NCI-H2171 (cell line): ENCODE measurements at regions not wholly inside any gene's neighbourhood (a gene's known extent, or its start where the extent isn't known, plus 50 kb on each side); places are given as distances from the start of the nearest gene placed in this dataset.
"Not testable (repeated sequence)": the region's sequence is repeated elsewhere in the genome, so short reads cannot be mapped to it uniquely, and the experiment has no call there.

Experiments
- DNase-seq: peaks from one replicate; lab custom pipeline; 2025; lab: John Stamatoyannopoulos, UW

DNA sequence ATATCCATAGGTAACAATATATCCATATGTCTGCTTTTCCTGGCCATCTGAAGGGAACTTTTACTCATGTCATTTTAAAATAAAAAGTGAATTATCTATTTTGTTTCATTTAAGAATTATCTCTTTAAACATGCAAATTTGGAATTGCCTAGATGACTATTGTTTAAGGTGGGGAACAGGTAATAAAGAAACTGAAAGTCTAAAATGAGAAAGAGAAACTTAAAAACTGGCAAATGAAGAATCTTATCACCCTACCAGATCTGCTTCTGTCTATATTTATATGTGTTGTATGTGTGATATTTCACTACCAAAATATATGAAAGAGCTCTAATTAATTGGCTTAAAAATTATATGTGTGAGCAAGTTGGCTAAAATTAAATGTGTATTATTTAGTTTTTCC, 243.2 kb upstream of the KCNH7 start:
- no peak for DNase-seq

- DNase-seq: no peak
Measured at GRCh38 chr2:163077241-163077640, 238.7 kb upstream of the KCNH7 start.

DNA sequence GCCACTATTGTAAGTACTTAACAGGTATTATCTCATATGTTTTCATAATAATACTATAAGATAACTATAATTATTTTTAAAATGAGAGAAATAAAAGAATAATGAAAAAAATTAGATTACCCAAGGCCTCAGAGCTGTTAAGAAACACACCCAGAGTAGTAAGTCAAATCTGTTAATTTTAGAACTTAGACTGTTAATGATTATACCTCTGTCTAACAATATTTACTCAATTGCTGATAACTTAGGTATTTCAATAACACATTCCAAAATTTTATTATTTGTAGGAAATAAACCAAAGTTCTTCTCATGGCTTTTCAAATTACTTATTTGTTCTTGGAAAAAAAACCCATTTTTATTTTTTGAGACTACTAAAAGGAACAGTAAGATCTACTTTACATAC, 227.5 kb upstream of the KCNH7 start:
- DNase-seq: no peak

DNA sequence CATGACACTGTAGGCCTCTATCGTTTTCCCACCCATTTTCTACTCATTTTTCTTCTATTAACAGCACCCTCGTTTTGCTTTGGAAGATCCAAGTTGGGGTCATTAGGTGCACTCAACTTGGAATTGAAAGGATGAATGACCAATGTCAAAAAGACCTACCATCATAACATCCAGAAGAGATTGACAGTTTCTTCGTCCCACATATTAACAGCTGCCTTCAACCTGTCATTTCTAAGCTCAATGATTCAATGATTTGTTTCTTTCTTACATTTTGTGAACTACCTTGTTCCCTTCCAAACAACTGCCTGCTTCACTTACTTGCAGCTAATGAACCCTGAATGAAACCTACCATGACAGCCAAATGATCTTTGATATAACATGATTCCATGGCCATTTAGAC, 224.0 kb upstream of the KCNH7 start:
- no peak for DNase-seq

- DNase-seq: no peak
Measured at GRCh38 chr2:163046615-163047014, 208.0 kb upstream of the KCNH7 start.

DNA sequence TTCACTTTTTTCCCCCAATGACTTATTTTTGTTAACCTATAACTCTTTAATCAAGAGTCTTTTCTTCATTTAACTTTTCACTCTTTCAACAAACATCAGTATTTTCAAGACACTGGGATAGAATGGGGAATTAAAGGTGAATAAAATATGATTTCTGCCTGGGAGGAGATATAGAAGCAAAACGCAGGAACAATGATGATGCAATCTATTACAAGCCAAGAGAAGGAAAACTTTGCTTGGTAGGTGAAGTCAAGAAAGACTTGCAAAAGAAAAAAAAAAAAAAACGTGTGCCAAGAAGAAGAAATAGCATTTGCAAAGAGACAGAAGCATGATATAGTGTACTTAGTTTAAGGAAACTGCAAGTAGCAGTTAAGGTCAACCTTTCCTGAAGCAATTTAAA, 207.3 kb upstream of the KCNH7 start:
- DNase-seq: no peak

GRCh38 chr2:163044114-163044513, 205.5 kb upstream of the KCNH7 start:
- DNase-seq: no peak

DNA sequence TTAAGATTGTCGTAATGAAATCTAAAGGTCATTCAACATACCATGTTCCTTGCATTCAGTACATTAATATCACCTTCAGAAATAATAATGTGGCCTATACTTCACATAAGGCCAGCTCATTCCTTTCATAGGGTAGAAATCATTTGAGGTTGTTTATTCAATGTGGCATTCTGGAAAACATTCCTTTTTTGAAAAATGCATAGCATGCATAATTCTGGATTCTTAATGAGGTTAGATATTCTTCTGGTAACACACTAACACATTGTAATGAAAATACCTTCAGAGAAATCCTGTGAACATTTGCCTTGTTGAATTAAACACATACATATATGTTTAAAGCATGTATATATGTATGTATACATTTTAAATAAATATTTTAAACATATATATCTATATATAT, 204.6 kb upstream of the KCNH7 start:
- DNase-seq: no peak

- DNase-seq: no peak
Measured at GRCh38 chr2:163039266-163039665, 200.7 kb upstream of the KCNH7 start.

- no peak for DNase-seq
Measured at GRCh38 chr2:163028807-163029206, 190.2 kb upstream of the KCNH7 start.

GRCh38 chr2:163026136-163026775, 187.7 kb upstream of the KCNH7 start:
- DNase-seq: not testable (repeated sequence)

DNA sequence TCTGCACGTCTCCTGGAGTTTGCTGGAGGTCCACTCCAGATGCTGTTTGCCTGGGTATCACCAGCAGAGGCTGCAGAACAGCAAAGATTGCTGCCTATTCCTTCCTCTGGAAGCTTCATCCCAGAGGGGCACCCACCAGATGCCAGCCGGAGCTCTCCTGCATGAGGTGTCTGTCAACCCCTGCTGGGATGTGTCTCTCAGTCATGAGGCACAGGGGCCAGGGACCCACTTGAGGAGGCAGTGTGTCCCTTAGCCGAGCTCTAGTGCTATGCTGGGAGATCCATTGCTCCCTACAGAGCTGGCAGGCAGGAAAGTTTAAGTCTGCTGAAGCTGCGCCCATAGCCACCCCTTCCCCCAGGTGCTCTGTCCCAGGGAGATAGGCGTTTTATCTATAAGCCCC, 178.3 kb upstream of the KCNH7 start:
- DNase-seq: not testable (repeated sequence)

- no peak for DNase-seq
Measured at GRCh38 chr2:163011000-163011399, 172.4 kb upstream of the KCNH7 start.

GRCh38 chr2:163008642-163009041, 170.1 kb upstream of the KCNH7 start:
- no peak for DNase-seq

DNA sequence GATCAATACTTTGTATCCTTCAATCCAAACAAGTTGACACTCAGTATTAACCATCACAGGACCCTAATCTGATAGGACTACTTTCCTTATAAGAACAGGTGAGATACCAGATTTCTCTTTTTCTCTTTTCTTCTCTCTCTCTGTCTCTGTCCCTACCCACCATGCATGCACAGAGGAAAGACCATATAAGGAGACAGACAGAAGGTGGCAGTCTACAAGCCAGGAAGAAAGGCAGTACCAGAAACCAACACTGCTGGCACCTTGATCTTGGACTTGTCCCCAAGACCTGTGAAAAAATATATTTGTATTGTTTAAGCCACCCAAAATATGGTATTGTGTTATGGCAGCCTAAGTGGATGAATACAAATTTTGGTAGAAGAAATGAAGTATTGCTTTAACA, 156.2 kb upstream of the KCNH7 start:
- DNase-seq: no peak

DNA sequence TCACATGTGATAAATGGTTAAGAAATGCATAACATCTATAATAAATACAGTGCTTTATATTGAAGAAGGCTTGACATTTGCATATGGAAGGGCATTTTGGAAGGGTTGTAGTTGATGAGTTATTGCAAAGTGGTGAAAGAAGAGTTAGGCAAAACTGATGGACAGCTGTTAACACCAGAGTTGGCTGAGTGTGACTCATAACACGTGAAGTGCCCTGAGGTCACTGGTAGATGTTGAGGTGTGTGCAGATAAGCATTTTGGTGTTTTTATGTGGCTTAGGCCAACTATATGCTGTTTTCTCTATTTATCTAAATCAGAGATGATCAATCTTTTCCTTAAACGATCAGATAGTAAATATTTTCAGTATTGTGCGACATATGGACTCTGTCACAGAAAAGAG, 154.3 kb upstream of the KCNH7 start:
- no peak for DNase-seq

DNA sequence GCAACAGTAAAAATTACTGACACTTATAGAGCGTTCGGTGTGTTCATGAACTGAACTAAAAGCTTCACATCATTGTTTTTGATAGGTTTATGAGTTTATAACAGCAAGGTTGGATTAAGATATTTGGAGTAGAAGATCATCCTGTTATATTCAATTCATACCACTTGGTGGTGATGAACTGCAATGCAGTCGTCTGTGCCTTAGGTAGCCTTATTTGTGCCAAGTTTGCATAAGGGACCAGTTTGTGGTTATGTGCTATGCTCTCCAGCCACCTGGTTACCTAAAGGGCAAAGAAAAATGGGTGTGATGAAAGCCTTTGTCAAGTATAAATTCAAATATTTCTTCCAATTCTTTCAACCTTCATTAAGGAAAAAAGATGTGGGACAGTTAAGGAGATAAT, 150.9 kb upstream of the KCNH7 start:
- DNase-seq: peak; percentile 13

GRCh38 chr2:162974771-162975170, 136.2 kb upstream of the KCNH7 start:
- peak; percentile 19 for DNase-seq

- no peak for DNase-seq
Measured at GRCh38 chr2:162972383-162972782, 133.8 kb upstream of the KCNH7 start.

DNA sequence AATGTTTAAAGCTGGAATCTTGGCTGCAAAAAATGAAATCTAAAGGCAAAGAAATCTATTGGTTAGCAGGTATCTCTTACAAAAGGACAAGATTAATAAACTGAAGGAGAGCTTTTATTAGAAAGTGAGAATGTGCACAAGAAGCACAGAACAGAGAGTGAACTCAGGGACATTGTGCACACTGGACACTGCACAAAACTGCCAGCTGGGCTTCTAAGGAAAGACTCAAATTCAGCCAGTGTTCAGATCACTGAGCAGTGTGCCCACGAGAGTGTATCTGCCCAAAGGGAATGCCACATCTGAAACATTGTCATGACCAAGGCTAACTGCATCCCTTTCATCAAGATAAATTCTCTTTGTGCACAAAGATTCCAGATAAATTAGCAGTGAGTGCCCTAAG, 129.7 kb upstream of the KCNH7 start:
- DNase-seq: no peak

DNA sequence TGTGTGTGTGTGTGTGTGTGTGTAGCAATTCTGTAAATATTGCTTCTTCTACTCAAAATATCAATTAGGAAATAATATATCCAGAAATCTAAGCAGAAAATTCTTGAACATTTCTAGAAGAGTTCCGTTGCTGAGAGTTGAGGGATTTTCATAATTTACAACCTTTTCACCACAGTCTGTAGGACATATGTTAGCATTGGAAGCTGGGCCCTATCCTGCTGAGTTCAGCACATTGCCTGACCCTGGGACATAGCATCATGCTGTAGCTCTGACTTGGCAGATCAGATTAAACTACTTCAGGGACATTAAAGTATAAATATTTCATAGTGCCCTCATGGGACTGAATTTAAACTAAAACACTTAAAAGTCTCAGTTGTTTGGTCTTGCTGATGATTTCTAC, 129.2 kb upstream of the KCNH7 start:
- no peak for DNase-seq

GRCh38 chr2:162967147-162967546, 128.6 kb upstream of the KCNH7 start:
- peak; percentile 72 for DNase-seq

GRCh38 chr2:162965191-162965590, 126.6 kb upstream of the KCNH7 start:
- DNase-seq: no peak

DNA sequence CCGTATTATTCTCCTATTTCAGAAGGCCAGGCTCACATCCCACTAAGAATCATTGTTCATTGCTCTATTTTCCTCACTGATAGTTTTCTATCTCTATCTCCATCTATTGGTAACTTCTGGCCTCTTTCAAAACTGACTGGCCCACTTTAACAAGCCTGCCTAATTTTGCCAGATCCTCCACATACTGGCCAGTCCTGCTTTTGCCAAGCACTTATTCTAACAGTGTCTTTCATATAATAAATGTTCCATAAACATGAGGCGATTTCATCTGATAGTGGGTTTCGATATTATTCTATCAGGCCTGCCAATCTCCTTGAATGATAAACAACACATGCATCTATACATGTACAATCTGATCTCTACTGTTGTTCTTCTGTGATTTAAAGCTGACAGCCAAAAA, 125.9 kb upstream of the KCNH7 start:
- DNase-seq: no peak

GRCh38 chr2:162963156-162963555, 124.6 kb upstream of the KCNH7 start:
- no peak for DNase-seq
